ENCODE measurements at regions not wholly inside any gene's neighbourhood (a gene's known extent, or its start where the extent isn't known, plus 50 kb on each side); places are given as distances from the start of the nearest gene placed in this dataset.

GRCh38 chr1:87506147-87506546 is 177.5 kb downstream of the LMO4 start:
- Histone ChIP-seq H3K27me3 (ENCODE audit: control insufficient read depth, insufficient read depth, low read length, poor library complexity, severe bottlenecking) (no peaks in the 10 kb centered on the region), H3K9me3 (ENCODE audit: control insufficient read depth, low read length) (no peaks in the 10 kb centered on the region), H3K4me1 (ENCODE audit: control insufficient read depth, insufficient read depth, low read length) (no peaks in the 10 kb centered on the region), H3K36me3 (ENCODE audit: control insufficient read depth, insufficient read depth, low read length) (no peaks in the 10 kb centered on the region), H3K4me3 (ENCODE audit: low read length) (no peak overlapping the region), H3K9ac (ENCODE audit: extremely low read depth, low read length, poor library complexity, severe bottlenecking) (no peak overlapping the region), H3K27ac (ENCODE audit: low read depth, low read length) (no peak overlapping the region)
- TF ChIP-seq CTCF (conservative IDR thresholded peaks at IDR 0.05), result no peak
- H3K4me3 Mint-ChIP-seq, result no peak overlapping the region
- 73 to 76% methylated on average over 7 to 8 of the region's 8 CpGs for WGBS, 2 experiments (ENCODE audit: insufficient coverage in 1 of 2, insufficient read length in 1 of 2)
- no peaks in the 10 kb centered on the region for H3K36me3 Mint-ChIP-seq (ENCODE audit: low read depth)
- H3K27ac Mint-ChIP-seq, result no peak overlapping the region
- DNase-seq, result no peak
- peaks cover 19% of the 10 kb centered on the region for H3K4me1 Mint-ChIP-seq
- H3K9me3 Mint-ChIP-seq, result no peaks in the 10 kb centered on the region
- no peaks in the 10 kb centered on the region for H3K27me3 Mint-ChIP-seq (ENCODE audit: insufficient read depth)

GRCh38 chr1:87508247-87508787 is 179.6 kb downstream of the LMO4 start:
- Mint-ChIP-seq H3K4me1 (peaks cover 21% of the 10 kb centered on the region), H3K4me3 (no peak overlapping the region), H3K9me3 (no peaks in the 10 kb centered on the region), H3K36me3 (ENCODE audit: low read depth) (no peaks in the 10 kb centered on the region), H3K27ac (no peak overlapping the region), H3K27me3 (ENCODE audit: insufficient read depth) (no peaks in the 10 kb centered on the region)
- no peaks in the 10 kb centered on the region for H3K4me1 ChIP-seq (ENCODE audit: control insufficient read depth, insufficient read depth, low read length)
- H3K9me3 ChIP-seq (ENCODE audit: control insufficient read depth, low read length), result no peaks in the 10 kb centered on the region
- TF ChIP-seq CTCF (conservative IDR thresholded peaks at IDR 0.05), result no peak
- H3K9ac ChIP-seq (ENCODE audit: extremely low read depth, low read length, poor library complexity, severe bottlenecking), result no peak overlapping the region
- no peak overlapping the region for H3K27ac ChIP-seq (ENCODE audit: low read depth, low read length)
- no peaks in the 10 kb centered on the region for H3K27me3 ChIP-seq (ENCODE audit: control insufficient read depth, insufficient read depth, low read length, poor library complexity, severe bottlenecking)
- DNase-seq, result no peak
- H3K36me3 ChIP-seq (ENCODE audit: control insufficient read depth, insufficient read depth, low read length), result no peaks in the 10 kb centered on the region
- H3K4me3 ChIP-seq (ENCODE audit: low read length), result no peak overlapping the region
- 76% methylated on average over 1 of the region's 1 CpG; no CpG with 5 or more reads in 1 of the 2 experiments for WGBS, 2 experiments (ENCODE audit: insufficient coverage in 1 of 2, insufficient read length in 1 of 2)

- Histone ChIP-seq H3K27ac (ENCODE audit: low read depth, low read length) (no peak overlapping the region), H3K36me3 (ENCODE audit: control insufficient read depth, insufficient read depth, low read length) (no peaks in the 10 kb centered on the region), H3K4me1 (ENCODE audit: control insufficient read depth, insufficient read depth, low read length) (no peaks in the 10 kb centered on the region), H3K9me3 (ENCODE audit: control insufficient read depth, low read length) (no peaks in the 10 kb centered on the region), H3K4me3 (ENCODE audit: low read length) (no peak overlapping the region), H3K9ac (ENCODE audit: extremely low read depth, low read length, poor library complexity, severe bottlenecking) (no peak overlapping the region), H3K27me3 (ENCODE audit: control insufficient read depth, insufficient read depth, low read length, poor library complexity, severe bottlenecking) (no peaks in the 10 kb centered on the region)
- H3K4me3 Mint-ChIP-seq, result no peak overlapping the region
- H3K27me3 Mint-ChIP-seq (ENCODE audit: insufficient read depth), result no peaks in the 10 kb centered on the region
- DNase-seq, result no peak
- H3K36me3 Mint-ChIP-seq (ENCODE audit: low read depth), result no peaks in the 10 kb centered on the region
- 89 to 100% methylated on average over 2 of the region's 3 CpGs for WGBS, 2 experiments (ENCODE audit: insufficient coverage in 1 of 2, insufficient read length in 1 of 2)
- H3K4me1 Mint-ChIP-seq, result peaks cover 15% of the 10 kb centered on the region
- no peaks in the 10 kb centered on the region for H3K9me3 Mint-ChIP-seq
- no peak overlapping the region for H3K27ac Mint-ChIP-seq
- TF ChIP-seq CTCF (conservative IDR thresholded peaks at IDR 0.05), result no peak
Measured at GRCh38 chr1:87510540-87510939, 181.9 kb downstream of the LMO4 start.
